ENCODE measurements at regions not wholly inside any gene's neighbourhood (a gene's known extent, or its start where the extent isn't known, plus 50 kb on each side); places are given as distances from the start of the nearest gene placed in this dataset.

GRCh38 chr2:234678711-234679110 is 181.8 kb upstream of the ARL4C start:
- H2AFZ ChIP-seq (ENCODE audit: low read length) = no peak overlapping the region
- peak; percentile 89 to 99 for DNase-seq (ENCODE audit: low read depth in 2 of 2)
- no peak overlapping the region for H3K4me2 ChIP-seq (ENCODE audit: extremely low read depth, insufficient read depth, low read length)
- no peaks in the 10 kb centered on the region for H3K27me3 ChIP-seq (ENCODE audit: control insufficient read depth, insufficient read depth, low read length)
- no peak overlapping the region for H3K9ac ChIP-seq (ENCODE audit: insufficient read depth, low read length)
- peak overlapping the region; percentile 88 for H3K27ac ChIP-seq (ENCODE audit: insufficient read depth, low read length)
- H3K4me1 ChIP-seq (ENCODE audit: control insufficient read depth, extremely low read depth, insufficient read depth, low read length) = peaks cover 50% of the 10 kb centered on the region
- H3K79me2 ChIP-seq (ENCODE audit: control insufficient read depth, insufficient read depth, low read length) = no peaks in the 10 kb centered on the region
- H3K36me3 ChIP-seq (ENCODE audit: control insufficient read depth, insufficient read depth, low read length) = no peaks in the 10 kb centered on the region
- no peaks in the 10 kb centered on the region for H3K9me3 ChIP-seq (ENCODE audit: control insufficient read depth, insufficient read depth, low read depth, low read length)
- TF ChIP-seq CTCF (conservative IDR thresholded peaks at IDR 0.05 in 1 of 2, IDR thresholded peaks at IDR 0.05 in 1 of 2; ENCODE audit: low read depth in 1 of 2, low read length in 2 of 2) (no peak), EZH2 (IDR thresholded peaks at IDR 0.05; ENCODE audit: low read length, missing control alignments) (no peak)
- H4K20me1 ChIP-seq (ENCODE audit: control insufficient read depth, extremely low read depth, insufficient read depth, low read length) = no peaks in the 10 kb centered on the region
- no peak overlapping the region for H3K4me3 ChIP-seq (replicated peaks in 1 of 4; ENCODE audit: control extremely low read depth in 1 of 4, insufficient read depth in 1 of 4, low read depth in 3 of 4, low read length in 4 of 4)

- Histone ChIP-seq H3K4me2 (ENCODE audit: extremely low read depth, insufficient read depth, low read length) (no peak overlapping the region), H3K27ac (ENCODE audit: insufficient read depth, low read length) (peak overlapping the region; percentile 88), H3K9ac (ENCODE audit: insufficient read depth, low read length) (no peak overlapping the region), H3K27me3 (ENCODE audit: control insufficient read depth, insufficient read depth, low read length) (no peaks in the 10 kb centered on the region), H4K20me1 (ENCODE audit: control insufficient read depth, extremely low read depth, insufficient read depth, low read length) (no peaks in the 10 kb centered on the region), H3K36me3 (ENCODE audit: control insufficient read depth, insufficient read depth, low read length) (no peaks in the 10 kb centered on the region), H2AFZ (ENCODE audit: low read length) (no peak overlapping the region), H3K4me3 (replicated peaks in 1 of 4; ENCODE audit: control extremely low read depth in 1 of 4, insufficient read depth in 1 of 4, low read depth in 3 of 4, low read length in 4 of 4) (no peak overlapping the region), H3K9me3 (ENCODE audit: control insufficient read depth, insufficient read depth, low read depth, low read length) (no peaks in the 10 kb centered on the region), H3K4me1 (ENCODE audit: control insufficient read depth, extremely low read depth, insufficient read depth, low read length) (peaks cover 50% of the 10 kb centered on the region), H3K79me2 (ENCODE audit: control insufficient read depth, insufficient read depth, low read length) (no peaks in the 10 kb centered on the region)
- peak; percentile 58 to 74 for DNase-seq (ENCODE audit: low read depth in 2 of 2)
- TF ChIP-seq EZH2 (IDR thresholded peaks at IDR 0.05; ENCODE audit: low read length, missing control alignments) (no peak), CTCF (conservative IDR thresholded peaks at IDR 0.05 in 1 of 2, IDR thresholded peaks at IDR 0.05 in 1 of 2; ENCODE audit: low read depth in 1 of 2, low read length in 2 of 2) (no peak)
These were observed 181.1 kb upstream of the ARL4C start for GRCh38 chr2:234677758-234678538.

GRCh38 chr2:234676783-234677450 is 180.0 kb upstream of the ARL4C start:
- no peaks in the 10 kb centered on the region for H3K36me3 ChIP-seq (ENCODE audit: control insufficient read depth, insufficient read depth, low read length)
- no peak overlapping the region for H3K9ac ChIP-seq (ENCODE audit: insufficient read depth, low read length)
- H3K9me3 ChIP-seq (ENCODE audit: control insufficient read depth, insufficient read depth, low read depth, low read length) = no peaks in the 10 kb centered on the region
- DNase-seq (ENCODE audit: low read depth in 2 of 2) = no peak
- TF ChIP-seq EZH2 (IDR thresholded peaks at IDR 0.05; ENCODE audit: low read length, missing control alignments) = no peak
- no peak overlapping the region for H3K27ac ChIP-seq (ENCODE audit: insufficient read depth, low read length)
- H3K4me2 ChIP-seq (ENCODE audit: extremely low read depth, insufficient read depth, low read length) = no peak overlapping the region
- H2AFZ ChIP-seq (ENCODE audit: low read length) = no peak overlapping the region
- no peaks in the 10 kb centered on the region for H3K27me3 ChIP-seq (ENCODE audit: control insufficient read depth, insufficient read depth, low read length)
- peaks cover 43% of the 10 kb centered on the region for H3K4me1 ChIP-seq (ENCODE audit: control insufficient read depth, extremely low read depth, insufficient read depth, low read length)
- no peak overlapping the region for H3K4me3 ChIP-seq (replicated peaks in 1 of 4; ENCODE audit: control extremely low read depth in 1 of 4, insufficient read depth in 1 of 4, low read depth in 3 of 4, low read length in 4 of 4)
- H4K20me1 ChIP-seq (ENCODE audit: control insufficient read depth, extremely low read depth, insufficient read depth, low read length) = no peaks in the 10 kb centered on the region
- H3K79me2 ChIP-seq (ENCODE audit: control insufficient read depth, insufficient read depth, low read length) = no peaks in the 10 kb centered on the region
